IMR-90 (cell line): ENCODE measurements at regions not wholly inside any gene's neighbourhood (a gene's known extent, or its start where the extent isn't known, plus 50 kb on each side); places are given as distances from the start of the nearest gene placed in this dataset.

Source experiments
- BHLHE40 ChIP-seq: fragments of 150-350 bp; IDR thresholded peaks from 2 replicates; pipeline ENCODE4 v1.6.1; 2016; ENCODE audit warnings: mild to moderate bottlenecking, low read depth, low read length
- CEBPB ChIP-seq: IDR thresholded peaks from 2 replicates; pipeline ENCODE4 v1.6.1; 2012; ENCODE audit warnings: low read depth, low read length, improper control_type of control experiment
- MAZ ChIP-seq: IDR thresholded peaks from 2 replicates; pipeline ENCODE4 v1.6.1; 2012; ENCODE audit warnings: low read depth, mild to moderate bottlenecking, low read length, improper control_type of control experiment, moderate library complexity, borderline replicate concordance
- POLR2A ChIP-seq: IDR thresholded peaks from 2 replicates; pipeline ENCODE4 v1.6.1; 2012; ENCODE audit warnings: mild to moderate bottlenecking, low read depth, low read length
- RAD21 ChIP-seq: IDR thresholded peaks from 2 replicates; pipeline ENCODE4 v1.6.1; 2012; ENCODE audit warnings: low read length, improper control_type of control experiment
- TF ChIP-seq, protein P1 (sequence below): conservative IDR thresholded peaks from 2 replicates; pipeline ENCODE4 v1.5.1; 2012; ENCODE audit warnings: mild to moderate bottlenecking, low read depth, low read length, improper control_type of control experiment

DNA sequence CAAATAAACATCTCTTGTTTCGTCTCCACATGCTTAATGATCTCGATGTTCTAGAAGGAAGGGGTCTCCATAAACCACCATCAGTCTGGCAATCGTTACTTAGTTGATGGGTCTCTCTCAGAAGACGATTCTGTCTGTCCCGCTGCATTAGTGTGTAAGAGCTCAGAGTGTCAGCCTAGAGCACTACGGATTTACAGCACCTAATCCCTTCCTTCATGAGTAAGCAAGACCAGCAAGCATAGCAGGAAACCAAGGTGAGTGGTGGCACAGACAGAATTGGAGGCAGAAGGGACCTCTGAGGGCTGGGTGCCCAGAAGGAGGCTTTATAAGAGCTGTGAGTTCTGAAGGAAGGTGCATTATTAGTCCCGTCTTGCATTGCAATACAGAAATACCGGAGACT lies 440.1 kb downstream of the RBFOX1 start:
- TF ChIP-seq, protein P1, sequence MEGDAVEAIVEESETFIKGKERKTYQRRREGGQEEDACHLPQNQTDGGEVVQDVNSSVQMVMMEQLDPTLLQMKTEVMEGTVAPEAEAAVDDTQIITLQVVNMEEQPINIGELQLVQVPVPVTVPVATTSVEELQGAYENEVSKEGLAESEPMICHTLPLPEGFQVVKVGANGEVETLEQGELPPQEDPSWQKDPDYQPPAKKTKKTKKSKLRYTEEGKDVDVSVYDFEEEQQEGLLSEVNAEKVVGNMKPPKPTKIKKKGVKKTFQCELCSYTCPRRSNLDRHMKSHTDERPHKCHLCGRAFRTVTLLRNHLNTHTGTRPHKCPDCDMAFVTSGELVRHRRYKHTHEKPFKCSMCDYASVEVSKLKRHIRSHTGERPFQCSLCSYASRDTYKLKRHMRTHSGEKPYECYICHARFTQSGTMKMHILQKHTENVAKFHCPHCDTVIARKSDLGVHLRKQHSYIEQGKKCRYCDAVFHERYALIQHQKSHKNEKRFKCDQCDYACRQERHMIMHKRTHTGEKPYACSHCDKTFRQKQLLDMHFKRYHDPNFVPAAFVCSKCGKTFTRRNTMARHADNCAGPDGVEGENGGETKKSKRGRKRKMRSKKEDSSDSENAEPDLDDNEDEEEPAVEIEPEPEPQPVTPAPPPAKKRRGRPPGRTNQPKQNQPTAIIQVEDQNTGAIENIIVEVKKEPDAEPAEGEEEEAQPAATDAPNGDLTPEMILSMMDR: no peak
- TF ChIP-seq MAZ (no peak), POLR2A (no peak), CEBPB (no peak), BHLHE40 (no peak), RAD21 (no peak)
